ENCODE measurements at regions not wholly inside any gene's neighbourhood (a gene's known extent, or its start where the extent isn't known, plus 50 kb on each side); places are given as distances from the start of the nearest gene placed in this dataset.

GRCh38 chr5:143554918-143555477 is 151.5 kb upstream of the NR3C1 start:
- no peak for DNase-seq

GRCh38 chr5:143554187-143554717 is 150.8 kb upstream of the NR3C1 start:
- DNase-seq: no peak

- no peak for DNase-seq
Measured at GRCh38 chr5:143552680-143553079, 149.2 kb upstream of the NR3C1 start.

GRCh38 chr5:143551820-143552251 is 148.3 kb upstream of the NR3C1 start:
- no peak for DNase-seq

- no peak for DNase-seq
Measured at GRCh38 chr5:143550986-143551630, 147.6 kb upstream of the NR3C1 start.

- DNase-seq: no peak
Measured at GRCh38 chr5:143547342-143547741, 143.9 kb upstream of the NR3C1 start.

- DNase-seq: no peak
Measured at GRCh38 chr5:143546394-143546793, 142.9 kb upstream of the NR3C1 start.

- DNase-seq: no peak
Measured at GRCh38 chr5:143544606-143545005, 141.1 kb upstream of the NR3C1 start.

- no peak for DNase-seq
Measured at GRCh38 chr5:143543358-143544255, 140.1 kb upstream of the NR3C1 start.

GRCh38 chr5:143542798-143543144 is 139.3 kb upstream of the NR3C1 start:
- no peak for DNase-seq

GRCh38 chr5:143541943-143542797 is 138.7 kb upstream of the NR3C1 start:
- DNase-seq: no peak

- no peak for DNase-seq
Measured at GRCh38 chr5:143539742-143540141, 136.3 kb upstream of the NR3C1 start.

GRCh38 chr5:143537056-143537455 is 133.6 kb upstream of the NR3C1 start:
- DNase-seq: no peak

- no peak for DNase-seq
Measured at GRCh38 chr5:143536364-143536763, 132.9 kb upstream of the NR3C1 start.

- DNase-seq: no peak
Measured at GRCh38 chr5:143534761-143535154, 131.3 kb upstream of the NR3C1 start.

GRCh38 chr5:143533978-143534760 is 130.7 kb upstream of the NR3C1 start:
- DNase-seq: no peak

- DNase-seq: no peak
Measured at GRCh38 chr5:143533475-143533874, 130.0 kb upstream of the NR3C1 start.

- DNase-seq: no peak
Measured at GRCh38 chr5:143527808-143528207, 124.3 kb upstream of the NR3C1 start.

GRCh38 chr5:143525176-143525575 is 121.7 kb upstream of the NR3C1 start:
- no peak for DNase-seq

- DNase-seq: no peak
Measured at GRCh38 chr5:143524338-143524945, 121.0 kb upstream of the NR3C1 start.

GRCh38 chr5:143521846-143522400 is 118.4 kb upstream of the NR3C1 start:
- no peak for DNase-seq

All from stimulated activated CD8-positive, alpha-beta memory T cell treated with anti-CD3 and anti-CD28 coated beads, Interleukin-4, amount 100 ng/mL, for 48 hours (primary cell).